BE2C (cell line): ENCODE measurements at regions not wholly inside any gene's neighbourhood (a gene's known extent, or its start where the extent isn't known, plus 50 kb on each side); places are given as distances from the start of the nearest gene placed in this dataset.

ENCODE experiments used
- DNase-seq: peaks from one replicate; pipeline ENCODE4 v3.0.0-alpha.2; 2020
- H3K27me3 ChIP-seq: fragments of 250-450 bp; sonication (Bioruptor Pico); 2 replicates; pipeline ENCODE4 v1.5.1; 2020; ENCODE audit warnings: mild to moderate bottlenecking
- H3K36me3 ChIP-seq: fragments of 250-450 bp; sonication (Bioruptor Pico); 2 replicates; pipeline ENCODE4 v1.5.1; 2020; ENCODE audit warnings: mild to moderate bottlenecking
- H3K4me1 ChIP-seq: fragments of 250-450 bp; sonication (Bioruptor Pico); 2 replicates; pipeline ENCODE4 v1.5.1; 2020
- H3K4me3 ChIP-seq: 2 replicates; pipeline ENCODE4 v1.5.1; 2011; ENCODE audit warnings: low read depth, low read length
- H3K9me3 ChIP-seq: fragments of 250-450 bp; sonication (Bioruptor Pico); 2 replicates; pipeline ENCODE4 v1.5.1; 2020
- TF ChIP-seq, protein P1 (sequence below): IDR thresholded peaks from 2 replicates; pipeline ENCODE4 v1.5.1; 2012; ENCODE audit warnings: mild to moderate bottlenecking, low read depth, low read length

DNA sequence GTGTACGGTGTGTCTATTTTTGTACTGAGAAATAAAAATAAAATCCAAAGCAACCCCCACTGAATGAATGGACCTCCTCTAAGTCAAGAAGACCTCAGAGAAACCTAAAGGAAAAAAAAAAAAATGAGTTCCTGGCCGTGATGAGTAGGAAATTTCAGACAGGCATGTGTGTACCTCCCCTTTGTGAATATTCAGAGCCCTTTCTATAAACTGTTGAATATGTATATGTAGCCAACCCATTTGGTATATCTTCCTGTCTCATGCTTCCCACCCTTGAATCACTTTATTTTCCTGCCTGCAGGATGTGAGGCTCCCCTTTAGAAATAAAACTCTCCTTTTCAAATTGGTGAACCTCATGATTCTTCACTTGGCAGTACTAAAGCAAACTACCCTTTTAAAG is 887.8 kb upstream of the NCAM2 start:
- no peaks in the 10 kb centered on the region for H3K4me1 ChIP-seq
- H3K4me3 ChIP-seq: no peak overlapping the region
- H3K9me3 ChIP-seq: no peaks in the 10 kb centered on the region
- no peaks in the 10 kb centered on the region for H3K36me3 ChIP-seq
- TF ChIP-seq, protein P1, sequence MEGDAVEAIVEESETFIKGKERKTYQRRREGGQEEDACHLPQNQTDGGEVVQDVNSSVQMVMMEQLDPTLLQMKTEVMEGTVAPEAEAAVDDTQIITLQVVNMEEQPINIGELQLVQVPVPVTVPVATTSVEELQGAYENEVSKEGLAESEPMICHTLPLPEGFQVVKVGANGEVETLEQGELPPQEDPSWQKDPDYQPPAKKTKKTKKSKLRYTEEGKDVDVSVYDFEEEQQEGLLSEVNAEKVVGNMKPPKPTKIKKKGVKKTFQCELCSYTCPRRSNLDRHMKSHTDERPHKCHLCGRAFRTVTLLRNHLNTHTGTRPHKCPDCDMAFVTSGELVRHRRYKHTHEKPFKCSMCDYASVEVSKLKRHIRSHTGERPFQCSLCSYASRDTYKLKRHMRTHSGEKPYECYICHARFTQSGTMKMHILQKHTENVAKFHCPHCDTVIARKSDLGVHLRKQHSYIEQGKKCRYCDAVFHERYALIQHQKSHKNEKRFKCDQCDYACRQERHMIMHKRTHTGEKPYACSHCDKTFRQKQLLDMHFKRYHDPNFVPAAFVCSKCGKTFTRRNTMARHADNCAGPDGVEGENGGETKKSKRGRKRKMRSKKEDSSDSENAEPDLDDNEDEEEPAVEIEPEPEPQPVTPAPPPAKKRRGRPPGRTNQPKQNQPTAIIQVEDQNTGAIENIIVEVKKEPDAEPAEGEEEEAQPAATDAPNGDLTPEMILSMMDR: no peak
- no peaks in the 10 kb centered on the region for H3K27me3 ChIP-seq
- no peak for DNase-seq

DNA sequence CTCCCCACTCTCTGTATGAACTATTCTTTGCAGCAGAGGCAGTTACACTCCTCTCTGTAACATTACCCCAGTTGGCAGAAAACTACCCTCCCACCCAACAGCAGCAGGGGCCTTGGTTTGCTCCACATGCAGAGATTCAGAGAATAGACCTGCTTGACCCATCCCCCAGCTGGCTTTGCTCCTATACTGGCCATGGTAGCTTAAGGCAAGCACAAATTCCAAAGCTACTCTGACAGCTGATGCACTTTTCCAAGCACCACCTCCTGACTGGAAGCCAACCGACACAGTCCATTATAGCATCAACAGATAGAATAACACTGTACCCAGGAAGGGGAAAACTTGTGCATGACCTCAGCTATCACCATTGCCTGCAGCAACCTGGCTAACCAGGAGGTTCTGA is 846.5 kb upstream of the NCAM2 start:
- no peaks in the 10 kb centered on the region for H3K27me3 ChIP-seq
- no peak for DNase-seq
- no peaks in the 10 kb centered on the region; the same call in 1 of the 2 replicates for H3K9me3 ChIP-seq
- H3K4me3 ChIP-seq: no peak overlapping the region
- TF ChIP-seq, protein P1: no peak
- no peaks in the 10 kb centered on the region for H3K4me1 ChIP-seq
- no peaks in the 10 kb centered on the region for H3K36me3 ChIP-seq

DNA sequence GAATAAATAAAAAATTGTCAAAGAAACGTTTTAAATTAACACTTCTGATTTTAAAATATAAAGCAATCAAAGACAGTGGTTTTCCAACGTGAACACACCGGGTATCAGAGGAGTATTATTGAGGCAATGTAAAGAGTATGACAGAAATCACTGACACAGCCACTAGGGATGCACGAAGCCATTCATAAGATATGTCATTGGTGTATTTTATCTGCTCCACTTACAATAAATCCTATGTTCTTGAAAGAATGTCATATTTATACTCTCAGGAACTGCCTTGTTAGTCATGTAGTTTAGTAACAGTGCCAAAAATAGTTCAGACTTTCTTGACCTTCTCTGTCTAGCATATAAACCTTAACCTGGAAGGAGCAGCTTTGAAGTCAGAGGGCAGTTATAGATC is 835.0 kb upstream of the NCAM2 start:
- Histone ChIP-seq H3K4me3 (no peak overlapping the region), H3K36me3 (no peaks in the 10 kb centered on the region), H3K9me3 (no peaks in the 10 kb centered on the region), H3K4me1 (no peaks in the 10 kb centered on the region), H3K27me3 (no peaks in the 10 kb centered on the region)
- TF ChIP-seq, protein P1: no peak
- no peak for DNase-seq

DNA sequence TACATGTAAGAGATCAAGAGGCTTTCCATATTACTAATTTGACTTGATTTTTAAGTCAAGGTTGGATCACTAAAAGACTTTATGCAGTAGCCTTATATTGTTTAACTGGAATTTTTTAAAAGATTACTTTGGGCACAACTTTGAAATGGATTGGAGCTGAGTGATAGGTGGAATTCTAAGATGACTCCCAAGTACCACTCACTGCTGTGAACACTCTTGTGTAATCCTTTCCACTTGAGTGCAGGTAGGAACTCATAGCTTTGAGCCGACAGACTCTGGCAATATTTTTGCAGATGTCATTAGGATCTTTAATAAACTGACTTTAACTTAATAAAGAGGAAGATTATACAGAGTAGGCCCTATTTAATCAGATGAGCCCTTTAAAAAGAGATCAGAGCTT is 831.1 kb upstream of the NCAM2 start:
- Histone ChIP-seq H3K4me1 (no peaks in the 10 kb centered on the region), H3K4me3 (no peak overlapping the region), H3K9me3 (no peaks in the 10 kb centered on the region), H3K27me3 (no peaks in the 10 kb centered on the region), H3K36me3 (no peaks in the 10 kb centered on the region)
- no peak for DNase-seq
- TF ChIP-seq, protein P1: no peak

DNA sequence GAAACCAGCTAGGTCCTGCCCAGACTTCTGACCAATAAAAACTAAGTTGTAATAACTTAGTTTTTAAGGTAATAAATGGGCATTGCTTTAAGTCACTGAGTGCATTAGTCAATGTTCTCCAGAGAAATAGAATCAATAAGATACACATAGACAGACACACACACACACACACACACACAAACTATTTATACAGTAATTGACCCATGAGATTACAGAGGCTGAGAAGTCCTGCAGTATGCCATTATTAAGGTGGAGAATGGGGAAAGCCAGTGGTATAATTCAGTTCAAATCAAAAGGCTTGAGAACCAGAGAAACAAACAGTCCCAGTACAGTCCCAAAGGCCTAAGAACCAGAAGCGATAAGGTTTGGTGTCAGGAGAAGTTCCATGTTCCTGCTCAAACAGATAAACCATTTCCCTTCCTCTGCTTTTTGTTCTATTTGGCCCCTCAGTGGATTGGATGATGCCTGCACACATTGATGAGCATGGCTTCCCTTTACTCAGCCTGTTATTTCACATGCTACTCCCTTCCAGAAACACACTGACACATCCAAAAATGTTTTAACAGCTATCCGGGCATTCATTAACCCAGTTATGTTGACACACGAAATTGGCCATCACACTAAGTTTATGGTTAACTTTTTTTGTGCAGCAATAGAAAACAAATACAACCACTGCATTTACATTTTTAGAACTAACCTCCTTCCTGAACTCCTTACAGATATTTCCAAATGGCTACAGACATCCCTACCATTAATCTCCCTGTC is 828.2 kb upstream of the NCAM2 start:
- Histone ChIP-seq H3K9me3 (no peaks in the 10 kb centered on the region), H3K27me3 (no peaks in the 10 kb centered on the region), H3K4me1 (no peaks in the 10 kb centered on the region), H3K4me3 (no peak overlapping the region), H3K36me3 (no peaks in the 10 kb centered on the region)
- TF ChIP-seq, protein P1: no peak
- DNase-seq: no peak

DNA sequence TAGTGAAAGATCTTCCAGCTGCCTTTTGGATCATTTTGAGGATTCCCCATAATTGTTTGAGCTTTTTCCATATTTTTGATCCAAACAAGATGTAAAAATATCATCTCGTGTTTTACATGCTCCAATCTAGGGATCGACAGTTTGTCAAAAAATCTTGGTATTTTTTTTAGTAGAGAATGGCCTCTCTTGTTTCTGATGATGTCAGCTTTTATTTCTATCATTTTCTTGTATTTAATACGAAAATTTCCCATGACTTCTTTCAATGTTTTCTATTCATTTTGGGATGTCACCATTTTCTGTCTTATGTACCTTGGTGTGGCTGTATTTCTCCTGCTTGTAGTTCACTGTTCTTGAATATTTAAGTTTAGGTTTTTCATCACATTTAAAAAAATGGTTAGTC is 812.0 kb upstream of the NCAM2 start:
- TF ChIP-seq, protein P1: no peak

More for the DNA sequence above, 812.0 kb upstream of the NCAM2 start:
- H3K27me3 ChIP-seq: no peaks in the 10 kb centered on the region
- no peak for DNase-seq
- no peaks in the 10 kb centered on the region for H3K9me3 ChIP-seq
- H3K36me3 ChIP-seq: no peaks in the 10 kb centered on the region
- no peak overlapping the region for H3K4me3 ChIP-seq
- no peaks in the 10 kb centered on the region for H3K4me1 ChIP-seq
